Dermis microvascular lymphatic vessel endothelial cell (primary cell): ENCODE measurements at regions not wholly inside any gene's neighbourhood (a gene's known extent, or its start where the extent isn't known, plus 50 kb on each side); places are given as distances from the start of the nearest gene placed in this dataset.
"Not testable (repeated sequence)": the region's sequence is repeated elsewhere in the genome, so short reads cannot be mapped to it uniquely, and the experiment has no call there.

Experiments
- DNase-seq, 2 donors: peaks; one replicate each; pipeline versions ENCODE4 v3.0.0 to v3.0.0-alpha.2; 2010; ENCODE audit warnings: low read depth in 2 of 2

GRCh38 chr14:89697281-89698060 is 257.1 kb downstream of the EFCAB11 start:
- DNase-seq: no peak

- DNase-seq: no peak
These were observed 258.7 kb downstream of the EFCAB11 start for GRCh38 chr14:89695846-89696245.

- peak in 1 of 2 donors; percentile 33 for DNase-seq
These were observed 264.4 kb downstream of the EFCAB11 start for GRCh38 chr14:89690139-89690538.

- not testable (repeated sequence) for DNase-seq
These were observed 264.8 kb downstream of the EFCAB11 start for GRCh38 chr14:89689711-89690110.

GRCh38 chr14:89688507-89689211 is 265.9 kb downstream of the EFCAB11 start:
- DNase-seq: no peak

- DNase-seq: not testable (repeated sequence)
These were observed 267.4 kb downstream of the EFCAB11 start for GRCh38 chr14:89687129-89687528.

- no peak for DNase-seq
These were observed 267.1 kb upstream of the FOXN3 start for GRCh38 chr14:89684139-89684538.

- DNase-seq: no peak
These were observed 264.3 kb upstream of the FOXN3 start for GRCh38 chr14:89681086-89682018.

GRCh38 chr14:89680156-89680555 is 263.1 kb upstream of the FOXN3 start:
- DNase-seq: no peak

GRCh38 chr14:89678768-89679167 is 261.7 kb upstream of the FOXN3 start:
- DNase-seq: no peak

GRCh38 chr14:89675590-89675989 is 258.6 kb upstream of the FOXN3 start:
- DNase-seq: no peak

- DNase-seq: no peak
These were observed 257.9 kb upstream of the FOXN3 start for GRCh38 chr14:89674936-89675335.

GRCh38 chr14:89674240-89674639 is 257.2 kb upstream of the FOXN3 start:
- no peak for DNase-seq

- DNase-seq: no peak
These were observed 256.6 kb upstream of the FOXN3 start for GRCh38 chr14:89673512-89674225.

- DNase-seq: peak in 1 of 2 donors; percentile 18
These were observed 255.8 kb upstream of the FOXN3 start for GRCh38 chr14:89672636-89673511.

GRCh38 chr14:89669193-89669592 is 252.2 kb upstream of the FOXN3 start:
- DNase-seq: no peak

GRCh38 chr14:89667983-89668382 is 250.9 kb upstream of the FOXN3 start:
- DNase-seq: no peak

GRCh38 chr14:89665300-89666081 is 248.5 kb upstream of the FOXN3 start:
- not testable (repeated sequence) for DNase-seq

- DNase-seq: no peak
These were observed 244.4 kb upstream of the FOXN3 start for GRCh38 chr14:89661392-89661791.
